ENCODE measurements at regions not wholly inside any gene's neighbourhood (a gene's known extent, or its start where the extent isn't known, plus 50 kb on each side); places are given as distances from the start of the nearest gene placed in this dataset.

DNA sequence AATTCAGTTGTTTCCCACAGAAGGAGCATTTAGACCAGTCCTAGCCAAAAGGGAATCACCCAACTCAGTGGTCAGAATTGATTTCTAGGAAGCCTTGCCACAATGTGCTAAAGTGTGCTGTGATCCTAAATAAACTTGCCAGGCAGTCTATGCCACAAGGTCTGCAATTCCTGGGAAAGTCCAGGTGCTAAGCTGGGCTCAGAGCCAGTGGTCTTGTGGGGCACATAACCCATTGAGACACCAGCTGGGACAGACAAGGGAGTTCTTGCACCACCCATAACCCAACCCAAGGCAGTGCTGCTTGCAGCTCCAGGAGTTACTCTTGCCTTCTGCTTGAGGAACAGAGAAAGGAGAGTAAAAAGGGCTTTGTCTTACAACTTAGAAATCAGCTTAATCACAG is 489.5 kb upstream of the SPRY2 start:
- TF ChIP-seq EZH2 (IDR thresholded peaks at IDR 0.05; ENCODE audit: borderline replicate concordance, insufficient read depth, low read length, poor library complexity, severe bottlenecking) (no peak), RAD21 (conservative IDR thresholded peaks at IDR 0.05) (no peak)
- TF ChIP-seq, protein P1, sequence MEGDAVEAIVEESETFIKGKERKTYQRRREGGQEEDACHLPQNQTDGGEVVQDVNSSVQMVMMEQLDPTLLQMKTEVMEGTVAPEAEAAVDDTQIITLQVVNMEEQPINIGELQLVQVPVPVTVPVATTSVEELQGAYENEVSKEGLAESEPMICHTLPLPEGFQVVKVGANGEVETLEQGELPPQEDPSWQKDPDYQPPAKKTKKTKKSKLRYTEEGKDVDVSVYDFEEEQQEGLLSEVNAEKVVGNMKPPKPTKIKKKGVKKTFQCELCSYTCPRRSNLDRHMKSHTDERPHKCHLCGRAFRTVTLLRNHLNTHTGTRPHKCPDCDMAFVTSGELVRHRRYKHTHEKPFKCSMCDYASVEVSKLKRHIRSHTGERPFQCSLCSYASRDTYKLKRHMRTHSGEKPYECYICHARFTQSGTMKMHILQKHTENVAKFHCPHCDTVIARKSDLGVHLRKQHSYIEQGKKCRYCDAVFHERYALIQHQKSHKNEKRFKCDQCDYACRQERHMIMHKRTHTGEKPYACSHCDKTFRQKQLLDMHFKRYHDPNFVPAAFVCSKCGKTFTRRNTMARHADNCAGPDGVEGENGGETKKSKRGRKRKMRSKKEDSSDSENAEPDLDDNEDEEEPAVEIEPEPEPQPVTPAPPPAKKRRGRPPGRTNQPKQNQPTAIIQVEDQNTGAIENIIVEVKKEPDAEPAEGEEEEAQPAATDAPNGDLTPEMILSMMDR (IDR thresholded peaks at IDR 0.05; ENCODE audit: poor library complexity, severe bottlenecking) = no peak
